Liver (tissue), 8 donors: ENCODE measurements at regions not wholly inside any gene's neighbourhood (a gene's known extent, or its start where the extent isn't known, plus 50 kb on each side); places are given as distances from the start of the nearest gene placed in this dataset.

Experiments
- DNase-seq: peaks from one replicate; pipeline ENCODE4 v3.0.0-alpha.2; 2017; ENCODE audit warnings: low spot score
- H3K27ac ChIP-seq, 2 donors: one replicate each; pipeline ENCODE4 v1.7.0; 2013; ENCODE audit warnings: inconsistent platforms in 2 of 2, low read length in 2 of 2, control low read depth in 1 of 2, low read depth in 1 of 2, mild to moderate bottlenecking in 1 of 2
- H3K27me3 ChIP-seq, 4 donors: one replicate each; pipeline versions ENCODE4 v1.6.1 to v1.7.0; 2013; ENCODE audit warnings: low read length in 3 of 4, inconsistent platforms in 1 of 4, mild to moderate bottlenecking in 1 of 4, moderate library complexity in 1 of 4; ENCODE audit not compliant: control insufficient read depth in 4 of 4, insufficient read depth in 4 of 4
- H3K36me3 ChIP-seq, 4 donors: one replicate each; pipeline versions ENCODE4 v1.6.1 to v1.7.0; 2013; ENCODE audit warnings: low read length in 3 of 4, mild to moderate bottlenecking in 3 of 4, low read depth in 1 of 4, moderate library complexity in 1 of 4; ENCODE audit not compliant: control insufficient read depth in 4 of 4, insufficient read depth in 3 of 4
- H3K4me1 ChIP-seq, 4 donors: one replicate each; pipeline versions ENCODE4 v1.6.1 to v1.7.0; 2013; ENCODE audit warnings: low read length in 3 of 4, mild to moderate bottlenecking in 3 of 4, moderate library complexity in 1 of 4; ENCODE audit not compliant: control insufficient read depth in 4 of 4, insufficient read depth in 4 of 4
- H3K4me3 ChIP-seq, 3 donors: one replicate each; pipeline versions ENCODE4 v1.6.1 to v1.7.0; 2013; ENCODE audit warnings: low read length in 3 of 3, control low read depth in 1 of 3, low read depth in 1 of 3, mild to moderate bottlenecking in 1 of 3
- H3K9ac ChIP-seq, 2 donors: one replicate each; pipeline ENCODE4 v1.7.0; 2013; ENCODE audit warnings: low read length in 2 of 2, mild to moderate bottlenecking in 2 of 2, moderate library complexity in 2 of 2, control low read depth in 1 of 2, low read depth in 1 of 2
- H3K9me3 ChIP-seq, 4 donors: one replicate each; pipeline versions ENCODE4 v1.6.1 to v1.7.0; 2013; ENCODE audit warnings: low read length in 3 of 4; ENCODE audit not compliant: control insufficient read depth in 4 of 4
- ATF3 ChIP-seq: IDR thresholded peaks from 2 replicates; pipeline ENCODE4 v1.6.1; 2016; ENCODE audit warnings: antibody characterized with exemption
- EGR1 ChIP-seq, 2 donors: IDR thresholded peaks; 2 replicates each; pipeline ENCODE4 v1.6.1; 2016 to 2018; ENCODE audit warnings: antibody characterized with exemption in 2 of 2, low read depth in 2 of 2
- FOXA1 ChIP-seq: IDR thresholded peaks from 2 replicates; pipeline ENCODE4 v1.6.1; 2016; ENCODE audit warnings: antibody characterized with exemption
- FOXA2 ChIP-seq: IDR thresholded peaks from 2 replicates; pipeline ENCODE4 v1.6.1; 2016; ENCODE audit warnings: antibody characterized with exemption
- GABPA ChIP-seq, 2 donors: IDR thresholded peaks in 1 of 2; conservative IDR thresholded peaks in 1 of 2; 2 replicates each; pipeline ENCODE4 v1.6.1; 2016; ENCODE audit warnings: antibody characterized with exemption in 2 of 2, mild to moderate bottlenecking in 1 of 2, moderate library complexity in 1 of 2
- HNF4A ChIP-seq, 2 donors: conservative IDR thresholded peaks; 2 replicates each; pipeline ENCODE4 v1.6.1; 2016; ENCODE audit warnings: antibody characterized with exemption in 2 of 2, mild to moderate bottlenecking in 2 of 2
- HNF4G ChIP-seq: IDR thresholded peaks from 2 replicates; pipeline ENCODE4 v1.6.1; 2016; ENCODE audit warnings: antibody characterized with exemption
- JUND ChIP-seq, 2 donors: IDR thresholded peaks; 2 replicates each; pipeline ENCODE4 v1.6.1; 2016; ENCODE audit warnings: antibody characterized with exemption in 2 of 2
- MAX ChIP-seq: IDR thresholded peaks from 2 replicates; pipeline ENCODE4 v1.6.1; 2016; ENCODE audit warnings: antibody characterized with exemption
- NR2F2 ChIP-seq: IDR thresholded peaks from 2 replicates; pipeline ENCODE4 v1.6.1; 2016; ENCODE audit warnings: antibody characterized with exemption
- RAD21 ChIP-seq, 2 donors: IDR thresholded peaks; 2 replicates each; pipeline ENCODE4 v1.6.1; 2016; ENCODE audit warnings: antibody characterized with exemption in 2 of 2, mild to moderate bottlenecking in 2 of 2
- REST ChIP-seq: IDR thresholded peaks from 2 replicates; pipeline ENCODE4 v1.6.1; 2016; ENCODE audit warnings: antibody characterized with exemption, mild to moderate bottlenecking
- RXRA ChIP-seq, 2 donors: IDR thresholded peaks; 2 replicates each; pipeline ENCODE4 v1.6.1; 2017 to 2018; ENCODE audit warnings: antibody characterized with exemption in 2 of 2, mild to moderate bottlenecking in 1 of 2
- SP1 ChIP-seq: IDR thresholded peaks from 2 replicates; pipeline ENCODE4 v1.6.1; 2018; ENCODE audit warnings: antibody characterized with exemption, mild to moderate bottlenecking
- TAF1 ChIP-seq: conservative IDR thresholded peaks from 2 replicates; pipeline ENCODE4 v1.6.1; 2016; ENCODE audit warnings: antibody characterized with exemption, mild to moderate bottlenecking
- YY1 ChIP-seq: IDR thresholded peaks from 2 replicates; pipeline ENCODE4 v1.6.1; 2016; ENCODE audit warnings: antibody characterized with exemption, mild to moderate bottlenecking
- ZBTB33 ChIP-seq: IDR thresholded peaks from 2 replicates; pipeline ENCODE4 v1.6.1; 2016; ENCODE audit warnings: antibody characterized with exemption
- WGBS: extraction: QIAGEN DNeasy Blood & Tissue Kit; methylation state at CpG from one replicate; pipeline ENCODE4 v1.1.7; 2013; 5-methylcytosine and 5-hydroxymethylcytosine counted together
- TF ChIP-seq, protein P1 (sequence below): fragments of 150-350 bp; IDR thresholded peaks from 2 replicates; pipeline ENCODE4 v1.5.1; 2017; ENCODE audit warnings: improper control_type of control experiment, low read depth, low read length; ENCODE audit not compliant: missing input control
- donor health status: healthy.
- donor health status: healthy.
- donor health status: healthy.
- donor health status: healthy.
- donor health status: healthy.

DNA sequence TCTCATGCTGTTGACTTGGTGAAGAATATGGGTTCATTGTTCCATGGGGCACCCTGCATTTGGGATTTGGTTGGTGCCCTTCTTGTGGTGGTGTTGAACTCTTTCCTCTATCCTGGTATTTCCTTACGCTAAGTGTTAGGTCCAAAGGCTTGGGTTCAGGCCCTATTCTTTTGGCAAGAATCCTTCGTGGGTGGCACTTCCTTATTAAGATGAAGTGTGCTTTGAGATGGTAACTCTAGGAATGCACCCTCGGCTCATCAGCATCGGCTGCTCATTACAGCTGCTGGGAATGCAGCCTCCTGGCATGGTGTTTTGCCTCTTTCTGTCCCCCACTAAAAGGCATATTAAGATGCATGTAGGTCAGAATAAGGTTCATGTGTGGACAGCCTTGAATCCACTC is 380.7 kb downstream of the RPS24 start:
- Histone ChIP-seq H3K36me3 (no peaks in the 10 kb centered on the region), H3K9me3 (no peaks in the 10 kb centered on the region), H3K27me3 (no peaks in the 10 kb centered on the region), H3K4me3 (no peak overlapping the region), H3K9ac (no peak overlapping the region), H3K4me1 (no peaks in the 10 kb centered on the region), H3K27ac (no peak overlapping the region)
- TF ChIP-seq SP1 (no peak), RXRA (IDR thresholded peaks at IDR 0.05) (no peak), TAF1 (no peak), REST (no peak), JUND (IDR thresholded peaks at IDR 0.05) (no peak), HNF4A (conservative IDR thresholded peaks at IDR 0.05) (no peak), EGR1 (IDR thresholded peaks at IDR 0.05; ENCODE audit: low read depth in 2 of 2) (no peak), ATF3 (no peak), MAX (no peak), FOXA1 (no peak), NR2F2 (no peak), YY1 (no peak), GABPA (IDR thresholded peaks at IDR 0.05 in 1 of 2, conservative IDR thresholded peaks at IDR 0.05 in 1 of 2) (no peak), ZBTB33 (no peak), RAD21 (IDR thresholded peaks at IDR 0.05) (no peak), HNF4G (no peak), FOXA2 (no peak)
- TF ChIP-seq, protein P1, sequence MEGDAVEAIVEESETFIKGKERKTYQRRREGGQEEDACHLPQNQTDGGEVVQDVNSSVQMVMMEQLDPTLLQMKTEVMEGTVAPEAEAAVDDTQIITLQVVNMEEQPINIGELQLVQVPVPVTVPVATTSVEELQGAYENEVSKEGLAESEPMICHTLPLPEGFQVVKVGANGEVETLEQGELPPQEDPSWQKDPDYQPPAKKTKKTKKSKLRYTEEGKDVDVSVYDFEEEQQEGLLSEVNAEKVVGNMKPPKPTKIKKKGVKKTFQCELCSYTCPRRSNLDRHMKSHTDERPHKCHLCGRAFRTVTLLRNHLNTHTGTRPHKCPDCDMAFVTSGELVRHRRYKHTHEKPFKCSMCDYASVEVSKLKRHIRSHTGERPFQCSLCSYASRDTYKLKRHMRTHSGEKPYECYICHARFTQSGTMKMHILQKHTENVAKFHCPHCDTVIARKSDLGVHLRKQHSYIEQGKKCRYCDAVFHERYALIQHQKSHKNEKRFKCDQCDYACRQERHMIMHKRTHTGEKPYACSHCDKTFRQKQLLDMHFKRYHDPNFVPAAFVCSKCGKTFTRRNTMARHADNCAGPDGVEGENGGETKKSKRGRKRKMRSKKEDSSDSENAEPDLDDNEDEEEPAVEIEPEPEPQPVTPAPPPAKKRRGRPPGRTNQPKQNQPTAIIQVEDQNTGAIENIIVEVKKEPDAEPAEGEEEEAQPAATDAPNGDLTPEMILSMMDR, result no peak
- DNase-seq, result no peak
- 91% methylated on average over 4 of the region's 4 CpGs for WGBS
